ENCODE measurements at regions not wholly inside any gene's neighbourhood (a gene's known extent, or its start where the extent isn't known, plus 50 kb on each side); places are given as distances from the start of the nearest gene placed in this dataset.

DNA sequence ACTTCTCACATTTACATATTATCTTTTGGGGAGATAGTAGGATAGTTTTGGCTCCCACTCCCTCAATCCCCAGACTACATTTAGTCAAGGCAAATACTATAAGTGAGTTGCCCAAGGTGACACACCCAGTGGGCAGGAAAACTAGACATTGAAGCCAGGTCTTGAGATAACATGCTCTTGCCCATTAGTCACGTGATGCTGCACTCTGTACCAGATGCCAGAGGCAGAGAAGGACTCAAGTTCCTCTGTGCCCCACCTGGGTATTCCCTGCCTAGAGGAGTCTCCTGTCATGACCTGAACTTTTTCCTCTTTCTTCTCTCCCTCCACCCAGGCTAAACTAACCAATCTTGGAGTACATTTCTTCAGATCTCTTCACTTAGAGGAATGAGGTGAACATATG lies 484.9 kb downstream of the BUD13 start:
- DNase-seq, result no peak

DNA sequence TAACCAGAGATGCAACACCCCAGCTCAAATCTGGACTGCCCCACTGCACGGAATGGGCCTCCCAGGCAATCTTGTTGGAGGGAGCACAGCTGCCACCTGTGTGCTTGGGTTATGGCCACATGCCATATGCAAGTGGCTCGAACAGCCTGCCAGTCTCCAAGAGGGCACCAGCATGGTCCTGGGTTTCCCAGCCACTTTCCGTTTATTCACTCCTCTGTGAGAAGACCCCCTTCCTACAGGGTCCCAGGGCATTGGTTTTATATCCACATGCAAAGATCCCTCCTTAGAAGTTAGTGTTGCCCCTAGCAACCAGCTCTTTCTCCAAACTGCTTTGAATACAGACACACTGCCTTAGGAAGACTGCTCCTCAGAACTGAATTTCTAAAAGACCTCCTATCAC lies 487.8 kb downstream of the BUD13 start:
- no peak for DNase-seq

- DNase-seq, result no peak
Measured at GRCh38 chr11:116283300-116283699, 489.5 kb downstream of the BUD13 start.

- no peak for DNase-seq
Measured at GRCh38 chr11:116282481-116282880, 490.3 kb downstream of the BUD13 start.

- no peak for DNase-seq
Measured at GRCh38 chr11:116281173-116282160, 491.3 kb downstream of the BUD13 start.

GRCh38 chr11:116279511-116279910 lies 493.3 kb downstream of the BUD13 start:
- DNase-seq, result no peak

- no peak for DNase-seq
Measured at GRCh38 chr11:116278076-116278475, 494.7 kb downstream of the BUD13 start.

- DNase-seq, result no peak
Measured at GRCh38 chr11:116276051-116277044, 496.4 kb downstream of the BUD13 start.

GRCh38 chr11:116275635-116276034 lies 497.2 kb downstream of the BUD13 start:
- DNase-seq, result no peak

GRCh38 chr11:116274521-116274920 lies 498.3 kb downstream of the BUD13 start:
- no peak for DNase-seq

- no peak for DNase-seq
Measured at GRCh38 chr11:116272181-116272789, 500.5 kb downstream of the BUD13 start.

DNA sequence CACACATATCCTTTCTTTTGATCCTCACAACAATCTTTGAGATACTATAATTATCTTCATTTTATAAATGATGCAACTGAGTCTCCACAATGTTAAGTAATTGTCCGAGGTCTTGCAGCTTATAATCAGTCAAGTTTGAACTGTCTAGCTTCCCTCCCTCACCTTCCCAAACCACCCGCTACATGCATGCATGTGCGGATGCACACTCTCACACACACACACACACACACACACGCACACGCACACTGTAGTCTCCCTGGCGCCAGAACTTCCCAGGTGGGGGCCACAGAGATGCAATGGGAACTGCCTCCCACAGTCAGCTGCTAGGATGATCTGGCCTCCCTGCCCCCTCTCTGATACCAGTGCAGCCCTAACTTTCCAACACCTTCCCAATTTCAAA lies 501.3 kb downstream of the BUD13 start:
- DNase-seq, result no peak

- DNase-seq, result no peak
Measured at GRCh38 chr11:116267146-116267545, 505.6 kb downstream of the BUD13 start.

DNA sequence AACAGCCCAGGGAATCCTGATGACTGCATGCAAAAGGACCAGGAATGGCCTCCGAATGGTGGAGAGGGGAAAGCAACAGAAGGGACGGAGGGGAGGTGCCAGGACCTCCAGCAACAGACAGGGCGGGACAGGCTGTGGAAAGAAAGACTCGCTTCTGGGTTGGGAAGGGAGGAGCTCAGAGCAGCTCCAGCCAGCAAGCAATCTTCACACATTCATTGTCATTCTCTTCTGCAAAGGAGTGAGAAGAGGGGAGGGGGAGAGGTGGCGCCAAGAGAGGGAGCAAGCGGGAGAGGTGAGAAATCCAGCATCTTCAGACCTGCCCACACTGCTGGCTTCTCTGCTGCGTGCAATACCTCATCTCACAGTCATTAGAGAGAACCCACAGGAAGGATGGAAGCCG lies 509.0 kb downstream of the BUD13 start:
- no peak for DNase-seq

GRCh38 chr11:116263019-116263418 lies 509.8 kb downstream of the BUD13 start:
- no peak for DNase-seq

DNA sequence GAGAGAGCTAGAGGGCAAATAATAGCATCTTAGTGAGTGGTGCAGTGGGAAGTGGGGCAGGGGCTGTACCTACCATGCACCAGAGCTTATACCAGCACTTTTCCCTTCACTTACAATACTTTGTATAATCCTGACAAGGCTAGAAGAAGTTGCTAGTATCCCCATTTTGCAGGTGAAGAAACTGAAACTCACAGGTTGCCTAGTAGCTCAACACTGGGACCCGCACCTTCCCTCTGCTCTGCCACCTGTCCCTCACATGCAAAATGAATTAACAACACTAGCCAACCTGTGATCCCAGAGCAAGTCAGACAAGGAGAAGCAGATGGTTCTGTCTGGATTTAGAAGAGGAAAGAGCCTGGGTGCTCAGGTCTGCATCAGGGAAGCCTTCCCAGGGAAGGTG lies 510.4 kb downstream of the BUD13 start:
- no peak for DNase-seq

GRCh38 chr11:116261606-116262005 lies 511.2 kb downstream of the BUD13 start:
- DNase-seq, result no peak

GRCh38 chr11:116258821-116259220 lies 514.0 kb downstream of the BUD13 start:
- no peak for DNase-seq

GRCh38 chr11:116257883-116258282 lies 514.9 kb downstream of the BUD13 start:
- DNase-seq, result no peak

- DNase-seq, result no peak
Measured at GRCh38 chr11:116257092-116257491, 515.7 kb downstream of the BUD13 start.

DNA sequence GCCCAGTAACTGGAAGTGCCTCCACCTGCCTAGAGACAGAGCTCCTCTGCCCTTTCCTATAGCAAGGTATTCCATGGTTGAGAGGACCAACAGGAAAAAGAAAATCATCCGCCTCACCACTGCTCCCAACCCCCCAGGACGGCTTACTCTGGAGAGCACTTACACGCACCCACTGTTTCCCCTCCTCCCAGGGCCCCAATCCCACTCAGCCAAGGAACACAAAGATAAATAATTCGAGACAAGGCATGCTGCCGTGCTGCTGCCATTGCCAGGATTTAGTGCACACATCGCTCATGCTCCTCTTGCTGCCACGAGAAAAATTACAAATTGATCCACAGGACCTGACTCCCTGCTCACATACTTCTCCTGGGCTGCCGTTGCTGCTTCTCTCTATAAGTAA lies 516.6 kb downstream of the BUD13 start:
- no peak for DNase-seq

DNA sequence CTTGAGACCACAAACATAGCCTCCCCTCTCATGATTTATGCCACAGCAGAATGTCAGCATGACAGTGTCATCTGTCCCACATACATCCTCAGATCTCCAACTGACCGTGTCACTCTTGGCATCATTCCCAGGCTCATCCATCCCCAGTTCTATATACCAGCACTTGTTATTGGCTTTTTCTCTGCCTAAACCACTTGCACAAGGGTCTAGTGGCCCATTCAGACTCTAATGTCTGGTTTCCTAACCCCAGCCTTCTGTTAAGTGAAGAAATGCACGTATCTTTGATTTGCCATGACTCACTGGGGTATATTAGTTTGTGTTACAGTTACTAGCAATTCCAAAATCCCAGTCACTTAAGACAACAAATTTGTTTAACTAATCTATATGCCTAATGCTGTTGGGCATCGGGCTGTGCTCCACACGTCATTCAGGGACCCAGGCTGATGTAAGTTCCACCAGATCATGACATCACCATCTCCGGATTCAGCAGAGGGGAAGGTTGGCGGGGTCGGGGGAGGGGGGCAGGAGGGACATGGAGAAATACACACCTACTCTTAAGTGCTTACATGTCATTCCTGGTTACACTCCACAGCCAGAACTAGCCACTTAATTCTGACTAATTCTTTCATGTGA lies 517.4 kb downstream of the BUD13 start:
- no peak for DNase-seq

Measured in skin of body (tissue), 1 donor.